Astrocyte (in vitro differentiated cells and primary cell): ENCODE measurements at regions not wholly inside any gene's neighbourhood (a gene's known extent, or its start where the extent isn't known, plus 50 kb on each side); places are given as distances from the start of the nearest gene placed in this dataset.

Experiments used
- CTCF ChIP-seq: IDR thresholded peaks from 2 replicates; pipeline ENCODE4 v1.5.1; 2011; ENCODE audit warnings: low read depth, mild to moderate bottlenecking, inconsistent platforms, low read length, moderate library complexity; ENCODE audit not compliant: insufficient read depth
- EZH2 ChIP-seq: IDR thresholded peaks from 2 replicates; pipeline ENCODE4 v1.6.1; 2012; ENCODE audit warnings: mild to moderate bottlenecking, low read length, inconsistent platforms; ENCODE audit not compliant: insufficient read depth

DNA sequence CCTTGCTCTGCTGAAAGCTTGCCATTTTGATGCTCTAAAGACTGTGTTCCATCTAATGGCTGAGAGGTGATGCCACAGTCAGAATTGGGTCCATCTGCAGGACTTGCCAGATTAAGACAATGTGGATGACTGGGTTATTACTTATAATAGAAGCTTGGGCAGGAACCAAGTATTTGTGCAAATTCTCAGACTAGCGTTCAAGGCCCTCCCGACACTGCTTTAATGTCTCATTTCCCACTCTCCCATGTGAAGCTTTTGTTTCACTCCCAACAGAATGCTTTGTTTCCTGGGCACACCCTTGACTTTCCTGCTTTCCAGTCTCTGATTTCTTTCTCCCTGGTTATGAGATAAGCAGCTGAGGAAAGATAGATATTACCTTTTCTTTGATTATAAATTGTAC is 215.8 kb downstream of the KCNS3 start:
- TF ChIP-seq EZH2 (no peak), CTCF (no peak)
